Neural progenitor cell (in vitro differentiated cells): ENCODE measurements at regions not wholly inside any gene's neighbourhood (a gene's known extent, or its start where the extent isn't known, plus 50 kb on each side); places are given as distances from the start of the nearest gene placed in this dataset.

Source experiments
- DNase-seq: peaks from one replicate; pipeline ENCODE4 v3.0.0-alpha.2; 2016; ENCODE audit warnings: low spot score
- H2AFZ ChIP-seq: fragments of 200-600 bp; sonication (generic); replicated peaks from 2 replicates; pipeline ENCODE4 v1.6.1; 2016; ENCODE audit warnings: antibody characterized with exemption
- H3F3A ChIP-seq: fragments of 200-600 bp; sonication (generic); 2 replicates; pipeline ENCODE4 v1.6.1; 2016; ENCODE audit warnings: antibody characterized with exemption, low read depth
- H3K27ac ChIP-seq: fragments of 200-600 bp; sonication (generic); 2 replicates; pipeline ENCODE4 v1.5.1; 2016; ENCODE audit warnings: mild to moderate bottlenecking
- H3K27me3 ChIP-seq: fragments of 200-600 bp; sonication (generic); 2 replicates; pipeline ENCODE4 v1.6.1; 2016; ENCODE audit warnings: mild to moderate bottlenecking, moderate library complexity
- H3K36me3 ChIP-seq: fragments of 200-600 bp; sonication (generic); 2 replicates; pipeline ENCODE4 v1.5.1; 2016
- H3K4me1 ChIP-seq: fragments of 200-600 bp; sonication (generic); 2 replicates; pipeline ENCODE4 v1.6.1; 2016; ENCODE audit warnings: mixed run types
- H3K4me2 ChIP-seq: fragments of 200-600 bp; sonication (generic); 2 replicates; pipeline ENCODE4 v1.6.1; 2016
- H3K4me3 ChIP-seq: fragments of 200-600 bp; sonication (generic); 2 replicates; pipeline ENCODE4 v1.5.1; 2016
- H3K79me2 ChIP-seq: fragments of 200-600 bp; sonication (generic); 2 replicates; pipeline ENCODE4 v1.6.1; 2016; ENCODE audit warnings: low read depth
- H3K9ac ChIP-seq: fragments of 200-600 bp; sonication (generic); 2 replicates; pipeline ENCODE4 v1.6.1; 2016
- H3K9me3 ChIP-seq: fragments of 200-600 bp; sonication (generic); 2 replicates; pipeline ENCODE4 v1.5.1; 2016; ENCODE audit warnings: low read depth
- H4K20me1 ChIP-seq: fragments of 200-600 bp; sonication (generic); 2 replicates; pipeline ENCODE4 v1.6.1; 2016; ENCODE audit warnings: low read depth
- H3K27ac Mint-ChIP-seq: 3 replicates; pipeline ENCODE4 v1.8.0; 2021; ENCODE audit warnings: mixed read lengths
- H3K27me3 Mint-ChIP-seq: 2 replicates; pipeline ENCODE4 v1.8.0; 2022; ENCODE audit warnings: low read depth, mild to moderate bottlenecking, inconsistent platforms, moderate library complexity, mixed read lengths; ENCODE audit not compliant: insufficient read depth
- H3K36me3 Mint-ChIP-seq: 3 replicates; pipeline ENCODE4 v1.8.0; 2021; ENCODE audit warnings: mixed read lengths
- H3K4me1 Mint-ChIP-seq: 3 replicates; pipeline ENCODE4 v1.8.0; 2021; ENCODE audit warnings: mixed read lengths
- H3K4me3 Mint-ChIP-seq: 3 replicates; pipeline ENCODE4 v1.8.0; 2021; ENCODE audit warnings: mild to moderate bottlenecking, moderate library complexity, mixed read lengths
- H3K9me3 Mint-ChIP-seq: 3 replicates; pipeline ENCODE4 v1.8.0; 2020; ENCODE audit warnings: mixed read lengths
- CTCF ChIP-seq: fragments of 200-600 bp; sonication (generic); IDR thresholded peaks from 2 replicates; pipeline ENCODE4 v1.5.1; 2017; ENCODE audit warnings: antibody characterized with exemption, mild to moderate bottlenecking
- EZH2 ChIP-seq: fragments of 200-600 bp; sonication (generic); IDR thresholded peaks from 2 replicates; pipeline ENCODE4 v1.6.1; 2017; ENCODE audit warnings: antibody characterized with exemption, mild to moderate bottlenecking, moderate library complexity
- EZH2phosphoT487 ChIP-seq: fragments of 200-600 bp; sonication (generic); IDR thresholded peaks from 2 replicates; pipeline ENCODE4 v1.6.1; 2017; ENCODE audit warnings: antibody characterized with exemption

- Mint-ChIP-seq H3K9me3 (no peaks in the 10 kb centered on the region), H3K27me3 (peaks cover 20% of the 10 kb centered on the region), H3K36me3 (no peaks in the 10 kb centered on the region), H3K4me1 (peaks cover 4% of the 10 kb centered on the region), H3K27ac (peak overlapping the region; percentile 1), H3K4me3 (no peak overlapping the region)
- TF ChIP-seq EZH2phosphoT487 (no peak), CTCF (no peak), EZH2 (no peak)
- Histone ChIP-seq H3F3A (peaks cover 5% of the 10 kb centered on the region), H3K36me3 (no peaks in the 10 kb centered on the region), H3K27ac (no peak overlapping the region), H3K9me3 (no peaks in the 10 kb centered on the region), H3K4me2 (no peak overlapping the region), H2AFZ (no peak overlapping the region), H3K4me3 (no peak overlapping the region), H3K9ac (no peak overlapping the region), H3K79me2 (no peaks in the 10 kb centered on the region), H3K27me3 (peaks cover 14% of the 10 kb centered on the region), H3K4me1 (peaks cover 7% of the 10 kb centered on the region), H4K20me1 (no peaks in the 10 kb centered on the region)
- peak; percentile 51 for DNase-seq
Measured at GRCh38 chr17:79176792-79177601, 102.4 kb downstream of the ENGASE start.

GRCh38 chr17:79174905-79175856, 100.6 kb downstream of the ENGASE start:
- Mint-ChIP-seq H3K36me3 (no peaks in the 10 kb centered on the region), H3K9me3 (no peaks in the 10 kb centered on the region), H3K27ac (no peak overlapping the region), H3K4me3 (no peak overlapping the region), H3K27me3 (peaks cover 2% of the 10 kb centered on the region), H3K4me1 (peaks cover 4% of the 10 kb centered on the region)
- DNase-seq: no peak
- Histone ChIP-seq H3K4me3 (no peak overlapping the region), H2AFZ (no peak overlapping the region), H3K9ac (no peak overlapping the region), H3K9me3 (no peaks in the 10 kb centered on the region), H3K4me2 (no peak overlapping the region), H3K27me3 (no peaks in the 10 kb centered on the region), H3F3A (no peaks in the 10 kb centered on the region), H4K20me1 (no peaks in the 10 kb centered on the region), H3K27ac (no peak overlapping the region), H3K36me3 (no peaks in the 10 kb centered on the region), H3K79me2 (no peaks in the 10 kb centered on the region), H3K4me1 (peaks cover 7% of the 10 kb centered on the region)
- no peak for TF ChIP-seq EZH2phosphoT487
- TF ChIP-seq EZH2: no peak
- TF ChIP-seq CTCF: no peak

- no peak for TF ChIP-seq CTCF
- TF ChIP-seq EZH2phosphoT487: no peak
- no peak for TF ChIP-seq EZH2
- Histone ChIP-seq H3K79me2 (no peaks in the 10 kb centered on the region), H3F3A (no peaks in the 10 kb centered on the region), H3K9me3 (no peaks in the 10 kb centered on the region), H3K36me3 (no peaks in the 10 kb centered on the region), H3K4me2 (no peak overlapping the region), H3K4me1 (peaks cover 7% of the 10 kb centered on the region), H3K27me3 (no peaks in the 10 kb centered on the region), H3K27ac (no peak overlapping the region), H4K20me1 (no peaks in the 10 kb centered on the region), H3K9ac (no peak overlapping the region), H2AFZ (no peak overlapping the region), H3K4me3 (no peak overlapping the region)
- peaks cover 4% of the 10 kb centered on the region for H3K4me1 Mint-ChIP-seq
- no peaks in the 10 kb centered on the region for H3K9me3 Mint-ChIP-seq
- H3K27me3 Mint-ChIP-seq: peaks cover 2% of the 10 kb centered on the region
- H3K4me3 Mint-ChIP-seq: peak overlapping the region; percentile 15
- no peak for DNase-seq
- no peak overlapping the region for H3K27ac Mint-ChIP-seq
- H3K36me3 Mint-ChIP-seq: no peaks in the 10 kb centered on the region
Measured at GRCh38 chr17:79174193-79174765, 99.7 kb downstream of the ENGASE start.
